K562 (cell line): ENCODE measurements at regions not wholly inside any gene's neighbourhood (a gene's known extent, or its start where the extent isn't known, plus 50 kb on each side); places are given as distances from the start of the nearest gene placed in this dataset.

Source experiments
- ATF2 ChIP-seq: sonication (generic); formaldehyde crosslinking; IDR thresholded peaks from 2 replicates; pipeline ENCODE4 v1.8.1; 2022; ENCODE audit warnings: missing genetic modification reagents
- CTCF ChIP-seq, 3 experiments: IDR thresholded peaks in 2 of 3; conservative IDR thresholded peaks in 1 of 3; 2 replicates each; pipeline ENCODE4 v1.5.1; 2011 to 2012; ENCODE audit warnings: low read length in 3 of 3, mild to moderate bottlenecking in 3 of 3, control low read depth in 2 of 3, improper control_type of control experiment in 1 of 3, inconsistent platforms in 1 of 3, low read depth in 1 of 3, mixed read lengths in 1 of 3, moderate library complexity in 1 of 3; ENCODE audit not compliant: insufficient read depth in 2 of 3
- EGR1 ChIP-seq: fragments of 450-650 bp; conservative IDR thresholded peaks from 2 replicates; pipeline ENCODE4 v1.6.1; 2017; ENCODE audit warnings: mild to moderate bottlenecking
- ELF1 ChIP-seq: fragments of 200-800 bp; sonication (Bioruptor generic); IDR thresholded peaks from 2 replicates; pipeline ENCODE4 v1.6.1; 2016; ENCODE audit warnings: missing genetic modification characterization, missing compliant biosample characterization
- HNRNPH1 ChIP-seq: fragments of 200-400 bp; formaldehyde crosslinking; optimal IDR thresholded peaks from 2 replicates; pipeline ENCODE3; 2017; ENCODE audit warnings: low read depth, mild to moderate bottlenecking, low read length, moderate library complexity
- JUNB ChIP-seq: fragments of 450-650 bp; formaldehyde crosslinking; conservative IDR thresholded peaks from 2 replicates; pipeline ENCODE4 v1.4.0; 2020; ENCODE audit warnings: mild to moderate bottlenecking
- KAT8 ChIP-seq: fragments of 450-650 bp; IDR thresholded peaks from 2 replicates; pipeline ENCODE4 v1.6.1; 2016; ENCODE audit warnings: low read depth, mild to moderate bottlenecking
- MAFF ChIP-seq: IDR thresholded peaks from 2 replicates; pipeline ENCODE4 v1.6.1; 2012; ENCODE audit warnings: low read length, improper control_type of control experiment
- NCOR1 ChIP-seq: fragments of 450-650 bp; IDR thresholded peaks from 2 replicates; pipeline ENCODE4 v1.6.1; 2016; ENCODE audit warnings: mild to moderate bottlenecking, moderate library complexity
- PTBP1 ChIP-seq: fragments of 200-400 bp; formaldehyde crosslinking; IDR thresholded peaks from 2 replicates; pipeline ENCODE4 v1.6.1; 2017; ENCODE audit warnings: low read depth, low read length
- RCOR1 ChIP-seq, 2 experiments: IDR thresholded peaks; 2 replicates each; pipeline ENCODE4 v1.6.1; 2012; ENCODE audit warnings: low read depth in 2 of 2, low read length in 2 of 2, borderline replicate concordance in 1 of 2, improper control_type of control experiment in 1 of 2
- SP2 ChIP-seq: IDR thresholded peaks from 2 replicates; pipeline ENCODE4 v1.6.1; 2011; ENCODE audit warnings: mild to moderate bottlenecking, low read depth, low read length, moderate library complexity; ENCODE audit not compliant: poor library complexity, severe bottlenecking; ENCODE audit errors: extremely low read depth
- ZNF764 ChIP-seq: fragments of 250-450 bp; sonication (Bioruptor Pico); IDR thresholded peaks from 2 replicates; pipeline ENCODE4 v1.4.0; 2020; ENCODE audit warnings: low read depth, mild to moderate bottlenecking, moderate library complexity
- TF ChIP-seq, protein P1 (sequence below): sonication (generic); formaldehyde crosslinking; IDR thresholded peaks from 2 replicates; pipeline ENCODE4 v1.8.1; 2023; ENCODE audit warnings: mild to moderate bottlenecking, missing genetic modification reagents

DNA sequence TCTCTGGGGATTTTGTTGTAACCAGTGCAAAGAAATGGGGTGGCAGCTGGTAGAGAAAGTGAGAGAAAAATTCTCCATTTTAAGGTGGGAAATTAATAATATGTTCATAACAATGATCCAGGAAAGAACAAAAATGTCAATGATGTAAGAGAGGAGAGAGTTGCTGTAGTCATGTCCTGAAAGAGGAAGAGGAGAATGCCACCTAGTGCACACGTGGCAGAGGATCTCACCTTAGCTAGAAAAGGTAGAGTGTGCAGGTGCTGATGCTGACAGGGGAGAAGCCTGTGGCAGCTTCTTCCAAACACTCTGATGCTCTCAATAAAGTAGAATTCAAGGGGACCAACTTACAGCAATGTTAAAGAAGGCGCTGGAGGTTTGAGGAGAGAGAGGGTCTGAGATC is 282.9 kb upstream of the PKDCC start:
- TF ChIP-seq ELF1 = no peak
- no peak for TF ChIP-seq CTCF (IDR thresholded peaks at IDR 0.05 in 2 of 3, conservative IDR thresholded peaks at IDR 0.05 in 1 of 3; ENCODE audit: insufficient read depth in 2 of 3, low read depth in 1 of 3, low read length in 3 of 3)
- no peak for TF ChIP-seq KAT8
- no peak for TF ChIP-seq ZNF764
- TF ChIP-seq NCOR1 = no peak
- TF ChIP-seq ATF2 (CRISPR knock-in tag) = no peak
- TF ChIP-seq HNRNPH1 = no peak
- no peak for TF ChIP-seq SP2
- TF ChIP-seq, protein P1, sequence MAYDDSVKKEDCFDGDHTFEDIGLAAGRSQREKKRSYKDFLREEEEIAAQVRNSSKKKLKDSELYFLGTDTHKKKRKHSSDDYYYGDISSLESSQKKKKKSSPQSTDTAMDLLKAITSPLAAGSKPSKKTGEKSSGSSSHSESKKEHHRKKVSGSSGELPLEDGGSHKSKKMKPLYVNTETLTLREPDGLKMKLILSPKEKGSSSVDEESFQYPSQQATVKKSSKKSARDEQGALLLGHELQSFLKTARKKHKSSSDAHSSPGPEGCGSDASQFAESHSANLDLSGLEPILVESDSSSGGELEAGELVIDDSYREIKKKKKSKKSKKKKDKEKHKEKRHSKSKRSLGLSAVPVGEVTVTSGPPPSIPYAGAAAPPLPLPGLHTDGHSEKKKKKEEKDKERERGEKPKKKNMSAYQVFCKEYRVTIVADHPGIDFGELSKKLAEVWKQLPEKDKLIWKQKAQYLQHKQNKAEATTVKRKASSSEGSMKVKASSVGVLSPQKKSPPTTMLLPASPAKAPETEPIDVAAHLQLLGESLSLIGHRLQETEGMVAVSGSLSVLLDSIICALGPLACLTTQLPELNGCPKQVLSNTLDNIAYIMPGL = no peak
- TF ChIP-seq MAFF = no peak
- TF ChIP-seq PTBP1 = no peak
- no peak for TF ChIP-seq RCOR1 (IDR thresholded peaks at IDR 0.05; ENCODE audit: borderline replicate concordance in 1 of 2, low read depth in 2 of 2, low read length in 2 of 2)
- TF ChIP-seq EGR1 = no peak
- no peak for TF ChIP-seq JUNB (CRISPR knock-in tag)
